GM12891 (cell line): ENCODE measurements at regions not wholly inside any gene's neighbourhood (a gene's known extent, or its start where the extent isn't known, plus 50 kb on each side); places are given as distances from the start of the nearest gene placed in this dataset.

Experiments used
- PAX5 ChIP-seq: IDR thresholded peaks from 2 replicates; pipeline ENCODE4 v1.6.1; 2011; ENCODE audit warnings: low read length, moderate library complexity, mild to moderate bottlenecking; ENCODE audit not compliant: insufficient read depth, severe bottlenecking
- POLR2A ChIP-seq: IDR thresholded peaks from 2 replicates; pipeline ENCODE4 v1.6.1; 2011; ENCODE audit warnings: low read depth, low read length, control low read depth
- POLR2AphosphoS5 ChIP-seq: IDR thresholded peaks from 2 replicates; pipeline ENCODE4 v1.6.1; 2011; ENCODE audit warnings: low read depth, low read length, control low read depth
- SPI1 ChIP-seq: IDR thresholded peaks from 2 replicates; pipeline ENCODE4 v1.6.1; 2011; ENCODE audit warnings: low read depth, low read length, control low read depth

DNA sequence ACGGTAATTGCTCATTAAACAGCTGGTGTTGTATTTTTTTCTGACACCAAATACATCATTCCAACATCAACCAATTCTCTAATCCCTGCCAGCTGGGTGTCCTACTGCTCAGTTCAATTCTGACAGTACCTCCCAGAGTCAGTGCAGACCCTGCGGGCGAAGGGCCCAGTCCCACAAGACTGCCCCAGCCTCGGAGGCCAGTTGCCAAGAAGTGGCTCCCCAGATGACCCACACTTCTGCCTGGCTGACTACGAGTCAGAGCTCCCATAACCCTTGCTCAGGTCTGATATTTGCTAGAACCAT lies 147.2 kb downstream of the CTTN start:
- TF ChIP-seq POLR2AphosphoS5 (no peak), POLR2A (no peak), SPI1 (no peak), PAX5 (no peak)
